GM10266 (cell line): ENCODE measurements at regions not wholly inside any gene's neighbourhood (a gene's known extent, or its start where the extent isn't known, plus 50 kb on each side); places are given as distances from the start of the nearest gene placed in this dataset.

Experiments
- DNase-seq: peaks from one replicate; pipeline ENCODE4 v3.0.0; 2012; ENCODE audit errors: extremely low spot score
- TF ChIP-seq, protein P1 (sequence below): IDR thresholded peaks from 2 replicates; pipeline ENCODE4 v1.5.1; 2012; ENCODE audit warnings: mild to moderate bottlenecking, low read depth; ENCODE audit not compliant: control insufficient read depth, insufficient read depth; ENCODE audit errors: missing control alignments

DNA sequence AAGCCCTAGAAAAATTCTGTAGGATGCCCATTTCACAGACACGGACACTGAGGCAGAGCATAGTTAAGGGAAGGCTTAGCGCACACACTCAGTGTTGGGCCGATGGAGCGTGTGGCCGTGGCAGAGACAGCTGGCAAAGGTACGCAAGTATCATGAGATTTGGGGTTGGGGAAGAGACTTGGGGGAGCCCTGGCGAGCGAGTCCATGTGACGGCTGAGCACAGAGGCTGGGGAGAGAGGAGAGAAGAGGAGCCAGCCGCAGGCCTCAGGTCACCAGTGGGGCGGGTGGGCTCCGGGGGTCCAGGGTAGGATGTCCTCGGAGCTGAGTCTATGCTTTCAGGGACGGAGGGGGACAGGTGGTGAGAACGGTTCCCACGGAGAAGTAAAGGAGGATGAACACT is 311.3 kb downstream of the CTTN start:
- TF ChIP-seq, protein P1, sequence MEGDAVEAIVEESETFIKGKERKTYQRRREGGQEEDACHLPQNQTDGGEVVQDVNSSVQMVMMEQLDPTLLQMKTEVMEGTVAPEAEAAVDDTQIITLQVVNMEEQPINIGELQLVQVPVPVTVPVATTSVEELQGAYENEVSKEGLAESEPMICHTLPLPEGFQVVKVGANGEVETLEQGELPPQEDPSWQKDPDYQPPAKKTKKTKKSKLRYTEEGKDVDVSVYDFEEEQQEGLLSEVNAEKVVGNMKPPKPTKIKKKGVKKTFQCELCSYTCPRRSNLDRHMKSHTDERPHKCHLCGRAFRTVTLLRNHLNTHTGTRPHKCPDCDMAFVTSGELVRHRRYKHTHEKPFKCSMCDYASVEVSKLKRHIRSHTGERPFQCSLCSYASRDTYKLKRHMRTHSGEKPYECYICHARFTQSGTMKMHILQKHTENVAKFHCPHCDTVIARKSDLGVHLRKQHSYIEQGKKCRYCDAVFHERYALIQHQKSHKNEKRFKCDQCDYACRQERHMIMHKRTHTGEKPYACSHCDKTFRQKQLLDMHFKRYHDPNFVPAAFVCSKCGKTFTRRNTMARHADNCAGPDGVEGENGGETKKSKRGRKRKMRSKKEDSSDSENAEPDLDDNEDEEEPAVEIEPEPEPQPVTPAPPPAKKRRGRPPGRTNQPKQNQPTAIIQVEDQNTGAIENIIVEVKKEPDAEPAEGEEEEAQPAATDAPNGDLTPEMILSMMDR = no peak
- no peak for DNase-seq

DNA sequence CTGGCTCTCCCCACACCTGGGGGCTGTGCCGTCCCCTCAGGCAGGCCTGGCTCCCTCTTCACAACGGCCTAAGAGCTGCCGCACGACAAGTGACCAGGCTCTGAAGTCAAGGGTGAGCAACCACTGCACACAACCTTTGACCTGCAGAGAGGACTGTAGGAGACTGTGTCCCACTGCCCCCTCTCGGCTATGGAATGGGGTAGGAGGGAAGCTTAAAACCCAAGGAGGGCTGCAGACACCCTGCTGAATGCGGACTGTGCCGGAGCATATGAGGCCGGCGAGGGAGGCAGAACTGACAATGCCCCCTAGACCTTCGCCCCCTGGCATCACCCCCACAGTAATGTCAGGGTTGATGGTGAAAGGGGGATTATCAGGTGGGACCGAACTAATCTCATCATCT is 311.9 kb downstream of the CTTN start:
- TF ChIP-seq, protein P1 = no peak

DNA sequence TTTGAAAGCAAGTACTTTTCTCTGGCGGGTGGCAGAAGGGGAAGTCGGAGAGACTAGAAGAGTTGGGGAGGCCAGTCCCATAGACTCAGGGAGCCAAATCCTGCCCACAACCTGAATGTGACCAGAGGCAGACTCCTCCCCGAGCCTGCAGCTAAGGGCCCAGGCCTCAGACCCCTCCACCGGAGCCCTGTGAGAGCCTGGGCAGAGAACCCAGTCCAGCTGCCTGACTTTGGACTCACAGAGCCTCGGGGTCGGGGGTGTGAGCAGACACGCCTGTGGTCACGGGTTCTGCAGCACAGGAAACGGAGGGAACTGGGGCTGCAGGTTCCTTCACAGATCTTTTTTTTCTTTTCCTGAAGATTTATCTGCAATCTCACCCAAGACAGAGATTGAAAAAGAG is 312.3 kb downstream of the CTTN start:
- no peak for DNase-seq
- TF ChIP-seq, protein P1 = no peak

More for the DNA sequence above, 311.9 kb downstream of the CTTN start:
- no peak for DNase-seq

DNA sequence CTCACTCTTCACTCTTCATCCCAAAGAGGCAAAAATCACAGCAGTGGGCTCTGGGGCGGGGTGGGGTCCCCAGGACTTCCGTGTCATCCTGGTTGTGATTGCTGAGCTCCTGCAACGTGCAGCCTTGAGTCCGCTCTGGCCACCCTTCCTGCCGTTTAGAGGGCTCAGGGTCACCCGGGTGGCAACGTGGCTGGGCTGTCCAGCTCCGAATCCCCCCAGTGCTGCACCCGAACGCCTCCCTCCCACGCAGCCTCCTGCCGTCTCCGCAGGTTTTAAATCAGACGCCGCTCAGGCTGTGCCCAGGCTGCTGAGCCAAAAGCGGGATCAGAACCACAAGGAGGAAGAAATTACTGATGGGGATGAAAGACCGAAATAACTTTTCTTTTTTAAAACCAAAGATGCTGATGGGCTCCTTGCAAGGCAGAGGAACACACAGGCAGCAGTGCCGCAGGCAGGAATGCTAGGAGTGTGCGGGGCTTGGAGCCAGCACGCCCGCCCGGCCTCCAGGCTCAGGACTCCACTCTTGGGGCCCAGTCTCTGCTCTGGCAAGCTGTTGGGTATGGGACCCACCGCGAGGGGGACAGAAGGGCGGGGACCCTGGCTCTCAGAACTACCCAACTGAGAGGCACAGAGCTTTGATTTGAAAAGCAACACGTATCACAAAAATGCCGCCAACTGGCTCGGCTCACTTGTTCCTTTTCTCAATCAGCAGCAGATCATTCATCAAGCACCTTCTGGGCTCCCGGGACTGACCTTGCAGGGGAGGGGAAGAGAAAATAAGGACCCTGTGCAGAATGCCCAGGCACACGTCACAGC is 313.0 kb downstream of the CTTN start:
- DNase-seq = no peak

DNA sequence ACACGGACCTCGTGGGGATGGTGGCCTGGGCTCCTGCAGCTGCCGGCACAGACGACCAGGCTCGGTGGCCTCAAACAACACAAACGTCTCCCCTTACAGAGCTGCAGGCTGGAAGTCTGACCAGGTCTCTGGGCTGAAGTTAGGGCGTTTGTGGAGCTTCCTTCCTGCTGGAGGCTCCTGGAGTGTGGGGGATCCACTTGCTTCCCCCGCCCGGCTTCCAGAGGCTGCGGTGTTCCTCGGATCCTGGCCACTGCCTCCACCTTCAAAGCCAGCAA is 313.5 kb downstream of the CTTN start:
- TF ChIP-seq, protein P1 = no peak
- DNase-seq = no peak

More for the DNA sequence above, 313.0 kb downstream of the CTTN start:
- TF ChIP-seq, protein P1 = no peak

DNA sequence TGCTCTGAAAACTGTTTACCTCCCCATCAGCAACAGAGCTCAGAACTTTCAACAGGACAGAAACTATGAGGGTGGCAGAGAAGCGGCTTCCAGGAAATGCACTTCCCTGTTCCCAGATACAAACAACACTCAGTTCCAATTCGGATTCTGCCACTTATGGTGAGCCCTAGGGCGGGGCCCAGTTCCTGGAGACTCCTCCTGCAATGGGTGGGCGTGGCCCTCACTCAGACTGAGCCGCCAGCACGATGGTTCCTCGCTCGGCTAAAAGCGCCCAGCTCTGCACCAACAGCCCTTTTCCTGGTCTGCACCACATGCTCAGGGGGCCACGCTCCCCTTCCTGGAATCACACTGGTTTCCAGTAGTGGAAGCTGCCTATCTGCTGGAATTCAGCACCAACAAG is 314.1 kb downstream of the CTTN start:
- no peak for DNase-seq
- TF ChIP-seq, protein P1 = no peak

DNA sequence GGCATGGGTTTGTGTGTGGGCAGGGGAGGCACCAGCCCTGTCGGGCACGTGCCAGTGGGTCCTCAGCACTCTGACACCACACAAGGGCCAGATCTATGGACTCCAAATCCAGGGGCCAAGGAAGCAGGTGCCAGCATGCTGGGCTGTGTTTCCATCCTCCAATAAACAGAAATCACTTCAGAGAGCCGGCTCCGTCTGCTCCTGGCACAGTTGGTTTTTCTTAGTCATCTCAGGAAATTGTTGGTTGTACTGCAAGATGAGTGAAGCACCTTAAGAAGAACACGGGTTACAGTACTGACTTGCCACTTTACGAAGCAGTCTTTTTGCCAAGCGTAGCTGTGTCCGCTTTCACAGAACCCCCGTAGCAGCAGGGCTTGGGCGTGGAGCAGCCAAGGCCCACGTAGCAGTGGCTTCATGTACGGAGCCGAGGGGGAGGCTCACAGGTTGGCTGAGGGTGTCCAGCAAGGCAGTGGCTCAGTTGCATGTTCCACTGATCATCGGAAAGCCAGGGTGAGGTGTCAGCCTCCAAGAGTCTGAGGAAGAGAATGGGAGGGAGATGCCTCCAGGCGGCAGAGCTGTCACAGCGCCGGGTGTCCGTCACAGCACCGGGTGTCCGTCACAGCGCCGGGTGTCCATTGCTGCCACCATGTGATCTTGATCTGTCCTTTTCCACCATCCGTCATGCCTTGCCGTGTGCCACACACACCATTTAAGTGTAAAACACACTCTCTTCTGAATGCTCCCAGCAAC is 314.9 kb downstream of the CTTN start:
- DNase-seq = no peak
- TF ChIP-seq, protein P1 = no peak
